Activated CD4-positive, alpha-beta memory T cell treated with anti-CD3 and anti-CD28 coated beads, Interleukin-2, amount 10 ng/mL, durations not matched to agents 7 days and 5 days (primary cell): ENCODE measurements at regions not wholly inside any gene's neighbourhood (a gene's known extent, or its start where the extent isn't known, plus 50 kb on each side); places are given as distances from the start of the nearest gene placed in this dataset.

ENCODE experiments used
- CTCF ChIA-PET: fragments of 350-600 bp; sonication (Branson Sonifier 250); formaldehyde crosslinking; loops from one replicate; lab custom pipeline; 2021; ENCODE audit warnings: antibody characterized with exemption, inconsistent platforms; lab: Charles Lee
- POLR2A ChIA-PET: fragments of 350-600 bp; sonication (Branson Sonifier 250); formaldehyde crosslinking; loops from one replicate; lab custom pipeline; 2021; ENCODE audit warnings: antibody characterized with exemption; lab: Charles Lee
- DNase-seq: peaks from one replicate; pipeline ENCODE4 v3.0.0-alpha.2; 2020
- H3K27ac Mint-ChIP-seq: one replicate; pipeline ENCODE4 v1.8.0; 2021; ENCODE audit warnings: mild to moderate bottlenecking, mixed read lengths
- H3K27me3 Mint-ChIP-seq: one replicate; pipeline ENCODE4 v1.8.0; 2021; ENCODE audit warnings: mixed read lengths
- H3K36me3 Mint-ChIP-seq: one replicate; pipeline ENCODE4 v1.8.0; 2021; ENCODE audit warnings: low read depth, mixed read lengths
- H3K4me1 Mint-ChIP-seq: one replicate; pipeline ENCODE4 v1.8.0; 2021; ENCODE audit warnings: mixed read lengths
- H3K4me3 Mint-ChIP-seq: one replicate; pipeline ENCODE4 v1.8.0; 2021; ENCODE audit warnings: mild to moderate bottlenecking, mixed read lengths
- H3K9me3 Mint-ChIP-seq: one replicate; pipeline ENCODE4 v1.8.0; 2021; ENCODE audit warnings: mixed read lengths

DNA sequence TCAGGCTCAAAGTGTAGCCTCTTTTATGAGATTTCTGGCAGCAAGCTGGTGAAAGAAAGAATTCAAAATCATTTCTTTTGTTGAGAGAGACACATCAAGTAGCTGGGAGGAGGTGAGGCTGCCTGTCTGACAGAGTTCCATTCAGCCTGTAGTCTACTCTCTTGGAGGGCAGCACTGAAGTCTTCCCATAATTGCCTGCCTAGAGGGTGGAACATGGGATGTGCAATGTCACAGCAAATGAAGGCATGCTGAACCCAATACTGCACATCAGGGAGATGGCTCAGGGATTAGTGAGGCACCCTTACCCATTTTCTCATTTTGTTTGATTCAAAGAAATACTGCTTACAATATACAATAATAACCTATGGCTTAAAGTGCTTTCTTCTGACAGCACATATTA is 475.7 kb downstream of the TMEM232 start:
- Mint-ChIP-seq H3K9me3 (no peaks in the 10 kb centered on the region), H3K4me3 (no peak overlapping the region), H3K27me3 (no peaks in the 10 kb centered on the region), H3K4me1 (no peaks in the 10 kb centered on the region), H3K27ac (no peak overlapping the region), H3K36me3 (no peaks in the 10 kb centered on the region)
- ChIA-PET CTCF (no interaction called here), POLR2A (interaction anchor here (0.5 kb wide), 1 partner anchor 12 kb away, joined by 3 read pairs; no protein-coding TSS in a partner anchor)
- no peak for DNase-seq

DNA sequence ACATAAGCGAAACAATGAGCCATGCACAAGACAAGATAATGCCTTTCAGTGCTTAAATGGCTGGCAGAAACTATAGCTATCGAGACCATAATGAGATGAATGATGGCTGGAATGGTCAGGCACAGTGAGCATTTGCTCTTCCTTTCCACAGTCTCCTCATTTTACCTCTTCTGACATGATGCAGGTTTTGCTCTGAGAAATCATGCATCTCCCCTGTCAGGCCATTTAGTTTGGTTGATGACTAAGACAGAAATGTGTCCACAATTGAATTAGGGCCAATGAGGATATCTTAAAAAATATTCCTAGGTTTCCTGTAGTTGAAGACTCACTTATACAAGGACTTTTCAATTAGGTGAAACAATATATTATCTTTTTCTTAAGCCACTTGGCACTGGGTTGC is 475.1 kb downstream of the TMEM232 start:
- no peaks in the 10 kb centered on the region for H3K4me1 Mint-ChIP-seq
- H3K27me3 Mint-ChIP-seq: no peaks in the 10 kb centered on the region
- no peak overlapping the region for H3K4me3 Mint-ChIP-seq
- no peak overlapping the region for H3K27ac Mint-ChIP-seq
- ChIA-PET CTCF (no interaction called here), POLR2A (interaction anchor here (0.5 kb wide), 1 partner anchor 13 kb away, joined by 3 read pairs; no protein-coding TSS in a partner anchor)
- H3K9me3 Mint-ChIP-seq: no peaks in the 10 kb centered on the region
- DNase-seq: no peak
- H3K36me3 Mint-ChIP-seq: no peaks in the 10 kb centered on the region

DNA sequence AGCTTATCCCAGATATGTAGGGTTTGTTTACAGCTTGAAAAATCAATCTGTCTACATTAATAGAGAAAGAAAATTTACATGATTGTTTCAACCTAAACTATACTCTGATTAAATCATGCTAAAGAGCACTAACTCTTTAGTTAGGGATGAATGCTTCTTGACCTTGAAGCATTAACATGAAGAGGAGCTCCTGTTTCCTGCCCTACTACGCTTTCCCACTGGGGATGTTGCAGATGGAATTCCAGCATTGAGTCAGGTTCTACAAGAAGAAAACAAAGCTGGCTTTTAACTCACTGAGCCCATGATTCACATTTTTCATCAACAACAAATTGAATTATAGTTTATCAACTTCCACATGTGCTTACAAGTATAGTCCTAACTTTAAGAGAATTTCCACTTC is 471.3 kb downstream of the TMEM232 start:
- Mint-ChIP-seq H3K36me3 (no peaks in the 10 kb centered on the region), H3K27me3 (no peaks in the 10 kb centered on the region), H3K9me3 (no peaks in the 10 kb centered on the region), H3K27ac (no peak overlapping the region), H3K4me3 (no peak overlapping the region), H3K4me1 (no peaks in the 10 kb centered on the region)
- no peak for DNase-seq
- POLR2A ChIA-PET: no interaction called here
- CTCF ChIA-PET: no interaction called here

DNA sequence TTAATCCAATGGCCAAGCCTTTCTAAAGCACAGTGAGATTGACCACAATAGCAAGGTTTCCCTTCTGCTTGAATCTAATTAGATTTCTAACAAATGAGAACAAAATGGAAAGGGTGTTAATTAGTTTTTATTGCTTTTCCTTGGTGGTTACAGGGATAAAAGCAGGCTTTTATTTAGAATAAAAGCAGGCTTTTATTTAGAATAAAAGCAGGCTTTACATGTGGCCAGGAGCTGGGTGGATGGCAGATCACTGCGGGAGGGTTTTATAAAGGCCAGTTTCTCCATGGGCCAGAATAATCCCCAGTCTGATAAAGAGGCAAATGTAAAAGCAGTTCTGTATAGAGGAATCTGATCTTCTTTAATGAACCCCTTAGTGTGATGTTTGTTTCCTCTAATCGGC is 470.2 kb downstream of the TMEM232 start:
- ChIA-PET CTCF (no interaction called here), POLR2A (no interaction called here)
- Mint-ChIP-seq H3K27me3 (no peaks in the 10 kb centered on the region), H3K27ac (no peak overlapping the region), H3K9me3 (no peaks in the 10 kb centered on the region), H3K4me3 (no peak overlapping the region), H3K4me1 (no peaks in the 10 kb centered on the region), H3K36me3 (no peaks in the 10 kb centered on the region)
- DNase-seq: no peak

DNA sequence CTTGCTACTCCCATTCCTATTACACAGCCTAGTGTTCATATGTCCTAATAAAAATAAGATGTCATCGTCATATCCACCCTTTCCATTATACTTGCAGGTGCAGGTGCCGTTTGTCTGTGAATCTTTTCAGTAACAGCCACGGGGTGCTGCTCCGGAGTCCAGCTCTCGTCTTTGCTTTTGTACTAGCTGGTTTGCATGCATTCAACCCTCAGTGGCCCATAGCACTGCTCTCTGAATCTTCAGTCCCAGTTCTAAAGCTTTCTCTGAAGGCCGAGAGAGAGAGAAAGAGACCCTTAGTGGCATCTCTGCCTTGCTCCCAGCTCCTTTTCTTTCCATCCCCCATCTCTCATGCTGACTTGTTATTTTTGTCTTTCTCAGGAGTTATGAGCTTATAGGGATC is 468.5 kb downstream of the TMEM232 start:
- Mint-ChIP-seq H3K4me3 (no peak overlapping the region), H3K36me3 (no peaks in the 10 kb centered on the region), H3K4me1 (no peaks in the 10 kb centered on the region), H3K27ac (no peak overlapping the region), H3K9me3 (no peaks in the 10 kb centered on the region), H3K27me3 (no peaks in the 10 kb centered on the region)
- CTCF ChIA-PET: no interaction called here
- POLR2A ChIA-PET: no interaction called here
- DNase-seq: no peak

- Mint-ChIP-seq H3K27ac (no peak overlapping the region), H3K27me3 (no peaks in the 10 kb centered on the region), H3K4me3 (no peak overlapping the region), H3K36me3 (no peaks in the 10 kb centered on the region), H3K9me3 (no peaks in the 10 kb centered on the region), H3K4me1 (no peaks in the 10 kb centered on the region)
- DNase-seq: no peak
- CTCF ChIA-PET: no interaction called here
- POLR2A ChIA-PET: no interaction called here
These were observed 467.8 kb downstream of the TMEM232 start for GRCh38 chr5:110258460-110259216.

DNA sequence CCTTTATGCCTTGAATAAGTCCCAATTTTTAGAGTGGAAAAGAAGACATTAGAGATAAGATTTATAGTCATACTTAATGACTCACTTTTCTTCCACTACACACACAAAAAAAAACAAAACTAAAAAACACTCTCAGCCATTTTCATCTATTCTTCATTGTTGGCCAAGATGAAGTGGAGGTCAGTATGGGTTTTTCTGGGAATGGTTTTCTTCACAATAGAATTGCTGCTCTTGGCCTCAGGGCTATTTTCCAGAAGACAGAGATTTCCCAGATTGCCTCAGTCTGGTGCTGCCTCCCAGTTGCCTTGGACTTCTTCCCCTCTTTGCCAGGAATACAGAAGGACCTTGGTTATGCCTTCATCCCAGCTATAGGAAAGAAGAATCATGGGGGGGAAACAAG is 463.7 kb downstream of the TMEM232 start:
- Mint-ChIP-seq H3K27ac (no peak overlapping the region), H3K9me3 (no peaks in the 10 kb centered on the region), H3K27me3 (no peaks in the 10 kb centered on the region), H3K4me1 (no peaks in the 10 kb centered on the region), H3K4me3 (no peak overlapping the region), H3K36me3 (no peaks in the 10 kb centered on the region)
- CTCF ChIA-PET: no interaction called here
- DNase-seq: no peak
- POLR2A ChIA-PET: no interaction called here

GRCh38 chr5:110264661-110265060 is 461.8 kb downstream of the TMEM232 start:
- Mint-ChIP-seq H3K4me1 (no peaks in the 10 kb centered on the region), H3K9me3 (no peaks in the 10 kb centered on the region), H3K27me3 (no peaks in the 10 kb centered on the region), H3K27ac (no peak overlapping the region), H3K4me3 (no peak overlapping the region), H3K36me3 (no peaks in the 10 kb centered on the region)
- ChIA-PET POLR2A (no interaction called here), CTCF (no interaction called here)
- DNase-seq: no peak

GRCh38 chr5:110265162-110265561 is 461.3 kb downstream of the TMEM232 start:
- no peaks in the 10 kb centered on the region for H3K4me1 Mint-ChIP-seq
- H3K27ac Mint-ChIP-seq: no peak overlapping the region
- no peaks in the 10 kb centered on the region for H3K36me3 Mint-ChIP-seq
- no peaks in the 10 kb centered on the region for H3K9me3 Mint-ChIP-seq
- CTCF ChIA-PET: no interaction called here
- H3K27me3 Mint-ChIP-seq: no peaks in the 10 kb centered on the region
- no peak overlapping the region for H3K4me3 Mint-ChIP-seq
- no peak for DNase-seq
- POLR2A ChIA-PET: no interaction called here

DNA sequence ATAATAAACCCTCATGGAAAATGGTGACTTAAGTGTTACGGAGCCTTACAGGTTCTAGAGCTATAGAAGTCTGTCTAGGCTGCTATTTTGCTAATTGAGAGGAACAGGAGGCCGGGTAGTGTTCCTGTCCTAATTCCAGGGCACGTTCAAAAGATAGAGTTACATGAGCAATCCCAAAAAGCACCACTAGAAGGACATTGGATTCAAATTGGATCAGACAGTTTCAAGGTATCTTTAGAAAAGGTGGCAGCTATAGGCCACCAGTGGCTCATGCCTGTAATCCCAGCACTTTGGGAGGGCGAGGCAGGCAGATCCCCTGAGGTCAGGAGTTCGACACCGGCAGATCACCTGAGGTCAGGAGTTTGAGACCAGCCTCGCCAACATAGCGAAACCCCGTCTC is 458.8 kb downstream of the TMEM232 start:
- CTCF ChIA-PET: no interaction called here
- Mint-ChIP-seq H3K36me3 (no peaks in the 10 kb centered on the region), H3K4me1 (no peaks in the 10 kb centered on the region), H3K9me3 (no peaks in the 10 kb centered on the region), H3K27me3 (no peaks in the 10 kb centered on the region), H3K27ac (no peak overlapping the region), H3K4me3 (no peak overlapping the region)
- no peak for DNase-seq
- POLR2A ChIA-PET: no interaction called here

GRCh38 chr5:110268283-110268682 is 458.2 kb downstream of the TMEM232 start:
- ChIA-PET CTCF (no interaction called here), POLR2A (no interaction called here)
- Mint-ChIP-seq H3K4me1 (no peaks in the 10 kb centered on the region), H3K27ac (no peak overlapping the region), H3K36me3 (no peaks in the 10 kb centered on the region), H3K4me3 (no peak overlapping the region), H3K9me3 (no peaks in the 10 kb centered on the region), H3K27me3 (no peaks in the 10 kb centered on the region)
- DNase-seq: no peak

- Mint-ChIP-seq H3K9me3 (no peaks in the 10 kb centered on the region), H3K4me3 (no peak overlapping the region), H3K27me3 (no peaks in the 10 kb centered on the region), H3K4me1 (no peaks in the 10 kb centered on the region), H3K27ac (no peak overlapping the region), H3K36me3 (no peaks in the 10 kb centered on the region)
- DNase-seq: no peak
- ChIA-PET CTCF (no interaction called here), POLR2A (no interaction called here)
These were observed 457.5 kb downstream of the TMEM232 start for GRCh38 chr5:110268985-110269384.

DNA sequence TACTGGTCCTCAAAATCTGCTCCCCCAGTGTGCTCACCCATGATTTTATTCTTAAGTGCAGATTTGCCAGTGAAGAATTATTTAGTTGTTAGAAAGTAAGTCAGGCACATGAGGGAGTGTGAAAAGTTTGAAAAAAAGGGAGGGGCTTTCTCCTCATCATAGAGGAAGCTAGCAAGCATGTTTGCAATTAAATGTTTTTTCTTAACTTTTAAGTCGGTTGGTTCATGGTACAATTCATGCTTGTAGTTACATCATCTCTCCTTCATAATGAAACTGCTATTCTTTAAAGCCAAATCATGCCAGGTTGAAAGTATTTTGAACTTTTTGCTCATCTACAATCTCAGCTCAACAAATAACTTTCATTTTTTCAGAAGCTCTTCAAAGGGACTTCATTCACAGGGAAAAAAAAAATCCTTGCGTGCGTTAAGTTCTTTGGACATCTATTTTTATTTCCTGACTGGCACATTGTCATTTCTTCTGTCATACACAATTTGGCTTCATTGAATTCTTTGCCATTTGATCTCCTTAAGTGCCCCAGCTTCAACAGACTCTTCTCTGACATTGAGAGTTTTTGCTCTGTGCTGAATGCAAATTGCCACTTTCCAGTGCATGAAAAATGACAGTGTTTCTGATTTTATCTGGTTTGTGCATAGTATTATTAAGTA is 456.9 kb downstream of the TMEM232 start:
- no peak for DNase-seq
- H3K36me3 Mint-ChIP-seq: no peaks in the 10 kb centered on the region
- no peaks in the 10 kb centered on the region for H3K27me3 Mint-ChIP-seq
- H3K4me1 Mint-ChIP-seq: no peaks in the 10 kb centered on the region
- H3K27ac Mint-ChIP-seq: no peak overlapping the region
- POLR2A ChIA-PET: no interaction called here
- CTCF ChIA-PET: no interaction called here
- no peak overlapping the region for H3K4me3 Mint-ChIP-seq
- H3K9me3 Mint-ChIP-seq: no peaks in the 10 kb centered on the region

DNA sequence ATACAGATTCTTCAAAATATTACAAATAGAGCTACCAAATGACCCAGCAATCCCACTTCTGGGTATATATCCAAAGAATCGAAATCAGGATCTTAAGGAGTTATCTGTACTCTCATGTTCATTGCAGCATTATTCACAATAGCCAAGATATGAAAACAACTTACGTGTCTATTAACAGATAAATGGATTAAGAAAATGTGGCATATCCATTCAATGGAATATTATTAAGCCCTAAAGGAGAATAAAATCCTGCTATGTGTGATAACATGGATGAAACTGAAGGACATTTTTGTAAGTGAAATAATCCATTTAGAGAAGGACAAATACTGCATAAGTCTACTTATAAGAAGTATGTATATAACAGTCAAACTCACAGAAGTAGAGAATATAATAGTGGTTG is 450.6 kb downstream of the TMEM232 start:
- Mint-ChIP-seq H3K4me3 (no peak overlapping the region), H3K9me3 (peaks cover 12% of the 10 kb centered on the region), H3K4me1 (no peaks in the 10 kb centered on the region), H3K27me3 (no peaks in the 10 kb centered on the region), H3K36me3 (no peaks in the 10 kb centered on the region), H3K27ac (no peak overlapping the region)
- DNase-seq: no peak
- ChIA-PET CTCF (no interaction called here), POLR2A (no interaction called here)
